ENCODE measurements at regions not wholly inside any gene's neighbourhood (a gene's known extent, or its start where the extent isn't known, plus 50 kb on each side); places are given as distances from the start of the nearest gene placed in this dataset.
"Not testable (repeated sequence)": the region's sequence is repeated elsewhere in the genome, so short reads cannot be mapped to it uniquely, and the experiment has no call there.

DNA sequence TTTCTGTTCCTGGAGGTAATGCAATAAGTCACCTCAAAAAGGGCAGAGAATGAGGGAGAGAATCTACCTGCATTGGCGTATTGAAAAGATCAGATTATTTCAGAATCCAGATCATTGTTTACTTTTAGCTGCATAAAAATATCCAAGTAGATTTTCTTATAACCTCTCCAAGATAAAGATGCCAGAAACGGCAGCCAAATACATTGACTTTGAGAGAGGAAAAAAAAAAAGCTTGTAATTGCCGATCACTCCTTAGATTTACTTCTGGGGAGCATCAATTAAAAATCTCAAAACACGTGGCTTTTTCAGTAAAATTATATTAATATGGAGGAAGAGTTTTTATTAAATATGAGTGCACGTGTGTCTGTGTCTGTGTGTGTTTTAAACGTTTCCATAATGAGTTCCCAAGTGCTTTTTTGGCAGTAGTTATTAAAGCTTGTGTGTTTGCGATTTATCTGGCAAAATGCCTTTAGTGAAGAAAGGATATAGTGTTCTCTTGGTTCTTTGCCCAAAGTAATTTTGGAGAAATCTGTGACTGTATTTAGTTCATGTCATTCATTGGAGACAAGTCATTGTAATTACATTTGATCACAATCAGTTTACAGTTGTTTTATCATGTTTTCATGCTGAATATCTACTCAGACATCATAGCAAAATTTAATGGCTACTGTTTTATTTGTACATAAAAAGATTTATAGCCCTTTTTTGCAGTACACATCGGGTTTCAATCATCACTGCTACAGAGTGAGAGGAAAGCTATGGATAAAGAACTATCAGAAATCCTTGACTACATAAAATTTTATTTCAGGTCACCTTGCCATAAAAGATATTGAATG is 176.1 kb downstream of the TM9SF2 start:
- H3K27me3 Mint-ChIP-seq (ENCODE audit: low read depth): peaks cover 1% of the 10 kb centered on the region
- ATAC-seq (no peak), DNase-seq (no peak)
- no peaks in the 10 kb centered on the region for H3K9me3 Mint-ChIP-seq
- H3K4me1 Mint-ChIP-seq (ENCODE audit: low read depth): no peaks in the 10 kb centered on the region
- no peak overlapping the region for H3K4me3 Mint-ChIP-seq
- peaks cover 2% of the 10 kb centered on the region for H3K36me3 Mint-ChIP-seq (ENCODE audit: insufficient read depth)

DNA sequence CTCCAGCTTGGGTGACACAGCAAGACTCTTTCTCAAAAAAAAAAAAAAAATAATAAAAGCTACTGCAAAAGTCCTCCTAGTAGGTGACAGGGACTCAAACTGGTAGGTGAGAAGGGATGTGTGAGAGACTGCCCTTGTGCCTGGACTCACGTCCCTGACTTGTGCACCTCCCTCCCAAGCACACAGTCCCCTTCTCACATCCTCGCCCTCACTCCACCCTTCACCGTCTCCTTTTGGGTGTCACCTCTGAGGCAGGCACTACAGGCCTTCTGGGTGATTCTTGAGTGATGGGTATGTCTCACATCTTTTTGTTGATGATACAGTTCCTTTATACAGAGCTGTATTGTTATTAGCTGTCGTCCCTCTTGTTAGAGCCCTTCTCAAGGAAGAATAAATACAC is 170.5 kb downstream of the TM9SF2 start:
- Mint-ChIP-seq H3K4me1 (ENCODE audit: low read depth) (no peaks in the 10 kb centered on the region), H3K4me3 (no peak overlapping the region), H3K9me3 (no peaks in the 10 kb centered on the region), H3K27me3 (ENCODE audit: low read depth) (peaks cover 3% of the 10 kb centered on the region), H3K36me3 (ENCODE audit: insufficient read depth) (peaks cover 5% of the 10 kb centered on the region)
- no peak for ATAC-seq
- DNase-seq: no peak

DNA sequence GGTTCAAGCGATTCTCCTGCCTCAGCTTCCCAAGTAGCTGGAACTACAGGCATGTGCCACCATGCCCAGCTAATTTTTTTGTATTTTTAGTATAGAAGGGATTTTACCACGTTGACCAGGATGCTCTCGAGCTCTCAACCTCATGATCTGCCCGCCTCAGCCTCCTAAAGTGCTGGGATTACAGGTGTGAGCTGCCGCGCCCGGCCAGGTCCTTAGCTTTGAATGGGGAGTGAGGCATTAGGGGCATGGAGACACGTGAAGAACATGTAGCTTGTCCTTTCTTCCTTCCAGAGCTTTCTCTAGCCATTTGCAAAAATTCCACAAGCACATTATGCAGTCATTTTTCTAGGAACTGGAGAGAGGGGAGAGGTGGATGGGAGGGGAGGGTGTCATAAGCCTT is 167.8 kb downstream of the TM9SF2 start:
- DNase-seq; ATAC-seq; H3K4me1 Mint-ChIP-seq (ENCODE audit: low read depth); H3K27me3 Mint-ChIP-seq (ENCODE audit: low read depth); H3K9me3 Mint-ChIP-seq; H3K36me3 Mint-ChIP-seq (ENCODE audit: insufficient read depth); H3K4me3 Mint-ChIP-seq: not testable (repeated sequence)

DNA sequence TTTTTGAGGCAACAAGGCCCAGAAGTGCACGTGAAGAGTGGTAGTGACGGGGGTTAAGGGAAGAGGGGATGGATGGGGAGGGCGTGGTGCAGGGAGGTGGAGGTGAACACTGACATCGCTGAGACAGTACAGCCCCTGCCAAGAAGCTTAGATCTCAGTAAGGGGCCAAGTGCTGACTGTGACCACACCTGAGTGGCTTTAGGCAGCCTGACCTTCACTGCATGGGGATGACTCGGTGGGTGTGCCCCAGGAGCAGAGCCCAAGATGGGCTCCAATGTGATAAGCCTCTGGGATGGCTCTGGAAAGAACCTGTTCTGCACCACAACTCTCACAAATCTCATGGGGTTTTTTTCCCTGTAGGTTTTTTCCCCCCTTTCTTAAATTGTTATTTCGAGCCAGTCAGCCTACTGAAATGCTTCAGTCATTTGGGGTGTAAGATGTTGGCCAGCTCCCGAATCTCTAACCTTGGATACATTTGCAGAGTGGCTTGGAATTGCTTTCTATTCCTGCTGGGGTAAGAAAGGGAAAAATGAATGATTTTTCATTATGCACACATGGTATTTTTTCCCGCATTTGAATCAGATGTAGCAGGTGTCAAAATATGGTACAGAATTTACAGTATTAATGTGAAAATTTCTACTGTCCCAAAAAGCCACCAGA is 165.0 kb downstream of the TM9SF2 start:
- H3K9me3 Mint-ChIP-seq: no peaks in the 10 kb centered on the region
- ATAC-seq (no peak), DNase-seq (no peak)
- peaks cover 4% of the 10 kb centered on the region for H3K4me1 Mint-ChIP-seq (ENCODE audit: low read depth)
- peaks cover 2% of the 10 kb centered on the region for H3K27me3 Mint-ChIP-seq (ENCODE audit: low read depth)
- H3K4me3 Mint-ChIP-seq: no peak overlapping the region
- H3K36me3 Mint-ChIP-seq (ENCODE audit: insufficient read depth): peaks cover 3% of the 10 kb centered on the region

DNA sequence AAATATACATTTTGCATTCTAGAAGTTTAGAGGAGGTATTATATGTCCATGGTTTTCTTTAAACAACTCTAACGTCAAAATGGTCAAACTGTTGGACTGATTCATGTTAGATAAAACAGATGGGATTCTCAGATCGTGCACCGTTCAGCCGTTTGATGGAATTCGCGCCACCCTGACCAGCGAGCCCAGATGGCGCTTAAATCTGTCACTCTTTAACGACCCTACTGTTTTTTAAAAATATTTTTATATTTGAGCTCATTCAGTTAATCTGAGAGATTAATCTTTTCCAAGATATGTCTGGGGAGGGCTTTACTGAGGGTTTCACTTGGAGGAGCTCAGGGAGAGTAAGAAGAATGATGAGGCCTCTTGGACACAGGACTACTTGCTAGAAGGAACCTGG is 164.4 kb downstream of the TM9SF2 start:
- DNase-seq (no peak), ATAC-seq (no peak)
- Mint-ChIP-seq H3K36me3 (ENCODE audit: insufficient read depth) (no peaks in the 10 kb centered on the region), H3K27me3 (ENCODE audit: low read depth) (peaks cover 2% of the 10 kb centered on the region), H3K9me3 (no peaks in the 10 kb centered on the region), H3K4me3 (no peak overlapping the region), H3K4me1 (ENCODE audit: low read depth) (peaks cover 4% of the 10 kb centered on the region)

DNA sequence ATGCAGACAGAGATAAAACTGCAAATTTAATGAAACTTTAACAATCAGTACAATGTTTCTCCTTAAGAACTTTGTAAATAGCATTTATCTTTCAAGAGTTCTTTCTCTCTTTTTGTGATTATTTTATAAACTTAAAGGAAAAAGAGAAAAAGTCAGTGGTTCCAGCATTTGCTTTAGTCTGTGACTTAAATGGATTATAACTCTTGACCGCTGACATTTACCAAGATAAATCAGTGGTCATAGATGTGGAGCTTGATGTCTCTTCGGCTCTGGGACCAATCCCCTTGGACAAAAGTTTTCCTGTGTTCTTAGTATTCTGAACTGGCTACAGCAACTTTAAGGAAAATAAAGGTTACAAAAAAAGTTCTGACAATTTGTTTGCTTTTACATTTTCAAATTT is 162.6 kb downstream of the TM9SF2 start:
- DNase-seq (no peak), ATAC-seq (no peak)
- H3K36me3 Mint-ChIP-seq (ENCODE audit: insufficient read depth): no peaks in the 10 kb centered on the region
- H3K9me3 Mint-ChIP-seq: no peaks in the 10 kb centered on the region
- no peaks in the 10 kb centered on the region for H3K27me3 Mint-ChIP-seq (ENCODE audit: low read depth)
- H3K4me3 Mint-ChIP-seq: no peak overlapping the region
- peaks cover 20% of the 10 kb centered on the region for H3K4me1 Mint-ChIP-seq (ENCODE audit: low read depth)

DNA sequence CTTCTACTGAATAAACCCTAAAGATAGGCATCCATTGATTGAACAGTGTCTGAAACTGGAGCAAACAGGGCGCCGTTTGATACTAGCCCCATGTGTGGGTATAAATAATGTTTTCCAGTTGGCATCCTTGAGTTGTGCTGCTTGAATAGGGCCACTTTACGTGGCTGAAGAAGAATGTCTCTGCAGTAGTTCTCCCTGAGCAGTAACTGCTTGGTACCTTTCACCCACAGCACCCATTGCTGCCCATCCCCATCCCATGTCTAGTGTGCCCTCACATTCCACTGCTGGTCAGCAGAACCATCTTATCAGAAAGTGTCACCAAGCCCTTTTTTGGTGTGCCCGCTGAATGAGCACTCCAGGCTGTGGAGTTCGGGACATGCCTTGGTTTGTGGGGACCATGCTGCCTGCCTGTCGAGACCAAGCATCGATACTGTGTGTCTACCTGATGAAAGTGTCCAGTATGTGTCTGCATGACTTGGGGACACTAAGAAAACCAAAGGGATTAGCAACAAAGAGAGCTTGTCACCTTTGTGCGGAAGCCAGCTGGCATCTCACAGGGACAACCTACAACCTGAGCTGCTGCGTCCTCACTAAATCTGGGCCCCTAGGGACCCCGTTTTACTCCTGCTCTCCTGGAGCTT is 162.0 kb downstream of the TM9SF2 start:
- Mint-ChIP-seq H3K4me1 (ENCODE audit: low read depth) (peaks cover 24% of the 10 kb centered on the region), H3K36me3 (ENCODE audit: insufficient read depth) (no peaks in the 10 kb centered on the region), H3K4me3 (no peak overlapping the region), H3K27me3 (ENCODE audit: low read depth) (no peaks in the 10 kb centered on the region), H3K9me3 (no peaks in the 10 kb centered on the region)
- ATAC-seq (no peak), DNase-seq (no peak)

DNA sequence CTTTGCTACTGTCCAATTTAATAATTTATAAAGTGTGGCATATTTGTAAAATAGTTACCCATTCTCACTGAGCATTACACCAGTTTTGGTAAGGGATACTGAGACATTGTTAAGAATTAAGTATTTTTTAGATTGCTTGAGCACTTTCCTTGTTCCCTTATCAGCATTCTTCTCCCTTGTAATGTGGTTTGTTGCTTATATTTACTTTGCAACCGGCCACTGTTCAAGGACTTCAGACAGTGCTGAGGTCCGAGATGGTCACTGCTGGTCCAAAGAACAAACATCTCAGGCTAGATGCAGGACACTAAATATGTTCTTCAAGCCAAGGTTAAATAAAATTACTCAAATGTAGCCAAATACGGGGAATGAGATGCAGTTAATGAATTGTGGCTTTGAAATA is 161.4 kb downstream of the TM9SF2 start:
- DNase-seq: no peak
- Mint-ChIP-seq H3K27me3 (ENCODE audit: low read depth) (no peaks in the 10 kb centered on the region), H3K9me3 (no peaks in the 10 kb centered on the region), H3K4me3 (no peak overlapping the region), H3K4me1 (ENCODE audit: low read depth) (peaks cover 28% of the 10 kb centered on the region), H3K36me3 (ENCODE audit: insufficient read depth) (no peaks in the 10 kb centered on the region)
- no peak for ATAC-seq

DNA sequence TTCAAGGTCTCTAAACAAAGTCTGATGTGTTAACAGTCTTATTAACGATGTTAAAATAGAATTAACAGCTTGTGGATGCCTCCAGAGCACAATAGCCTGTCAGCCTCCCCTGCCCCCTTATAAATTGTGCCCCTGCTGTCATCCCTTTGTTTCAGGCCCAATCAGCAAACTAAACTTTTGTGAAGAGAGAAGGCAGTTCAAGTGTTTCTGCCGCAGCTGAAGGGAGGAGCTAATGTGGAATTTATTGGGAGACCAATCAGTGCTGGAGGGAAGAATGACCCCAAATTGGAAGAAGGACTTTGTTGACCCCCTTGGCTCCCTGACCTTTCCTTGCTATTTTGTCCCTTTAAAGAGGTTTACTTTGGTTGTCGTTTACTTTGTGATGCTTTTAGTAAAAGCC is 160.5 kb downstream of the TM9SF2 start:
- no peak for ATAC-seq
- H3K4me1 Mint-ChIP-seq (ENCODE audit: low read depth): peaks cover 37% of the 10 kb centered on the region
- H3K27me3 Mint-ChIP-seq (ENCODE audit: low read depth): no peaks in the 10 kb centered on the region
- H3K4me3 Mint-ChIP-seq: no peak overlapping the region
- no peak for DNase-seq
- H3K9me3 Mint-ChIP-seq: no peaks in the 10 kb centered on the region
- H3K36me3 Mint-ChIP-seq (ENCODE audit: insufficient read depth): no peaks in the 10 kb centered on the region

DNA sequence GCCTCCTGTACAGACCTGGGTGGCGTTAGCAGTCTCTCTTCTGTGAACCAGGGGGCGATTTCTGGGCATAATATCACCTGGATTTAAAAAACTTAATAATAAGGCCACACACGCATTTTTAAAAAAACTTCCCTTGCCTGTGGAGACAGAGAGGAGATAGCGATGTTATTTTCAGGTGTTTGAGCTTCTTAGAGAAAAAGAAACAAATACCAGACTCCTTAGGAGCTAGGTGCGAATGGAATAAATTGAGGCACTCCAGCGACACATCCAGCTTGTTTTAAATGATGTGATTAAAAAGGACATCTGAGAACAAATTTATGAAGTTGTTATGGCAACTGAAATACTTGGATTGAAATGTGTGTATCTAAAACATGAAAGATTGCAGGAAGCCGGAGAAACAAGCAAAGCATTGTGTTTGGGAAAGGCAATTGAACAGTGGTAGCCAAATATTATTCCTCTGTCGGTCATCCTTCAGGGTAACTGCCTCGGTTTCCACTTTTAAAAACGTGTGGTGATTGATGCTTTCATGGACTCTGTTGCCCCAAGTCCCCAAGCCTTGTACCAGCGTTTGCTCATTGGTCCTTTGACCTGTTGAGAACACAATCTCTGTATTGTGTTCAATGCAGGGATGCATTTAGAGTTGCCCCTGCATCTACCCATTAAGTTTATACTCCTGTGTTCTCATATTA is 158.7 kb downstream of the TM9SF2 start:
- H3K9me3 Mint-ChIP-seq: no peaks in the 10 kb centered on the region
- DNase-seq (no peak), ATAC-seq (no peak)
- H3K36me3 Mint-ChIP-seq (ENCODE audit: insufficient read depth): no peaks in the 10 kb centered on the region
- no peak overlapping the region for H3K4me3 Mint-ChIP-seq
- H3K4me1 Mint-ChIP-seq (ENCODE audit: low read depth): peaks cover 52% of the 10 kb centered on the region
- no peaks in the 10 kb centered on the region for H3K27me3 Mint-ChIP-seq (ENCODE audit: low read depth)

DNA sequence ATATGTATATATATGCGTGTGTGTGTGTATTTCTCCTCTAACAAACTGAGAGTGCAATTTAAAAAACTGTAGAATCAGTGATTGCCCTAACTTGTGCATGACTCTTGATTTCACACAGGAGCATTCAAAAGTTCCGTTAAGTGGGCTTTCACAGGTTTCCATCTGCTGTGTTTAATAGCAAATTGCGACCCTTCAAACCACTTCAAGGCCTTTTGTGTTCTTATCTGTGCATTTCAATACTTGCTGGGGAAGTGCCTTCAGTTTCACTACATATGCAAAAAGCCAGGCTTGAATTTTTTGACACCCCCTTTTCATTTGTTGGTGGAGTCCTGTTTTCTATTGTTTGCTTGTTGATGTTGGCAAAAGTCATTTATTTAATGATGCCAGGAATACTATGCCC is 158.0 kb downstream of the TM9SF2 start:
- peak overlapping the region; percentile 75 for H3K4me3 Mint-ChIP-seq
- ATAC-seq (no peak), DNase-seq (no peak)
- H3K27me3 Mint-ChIP-seq (ENCODE audit: low read depth): no peaks in the 10 kb centered on the region
- no peaks in the 10 kb centered on the region for H3K9me3 Mint-ChIP-seq
- no peaks in the 10 kb centered on the region for H3K36me3 Mint-ChIP-seq (ENCODE audit: insufficient read depth)
- H3K4me1 Mint-ChIP-seq (ENCODE audit: low read depth): peaks cover 52% of the 10 kb centered on the region

DNA sequence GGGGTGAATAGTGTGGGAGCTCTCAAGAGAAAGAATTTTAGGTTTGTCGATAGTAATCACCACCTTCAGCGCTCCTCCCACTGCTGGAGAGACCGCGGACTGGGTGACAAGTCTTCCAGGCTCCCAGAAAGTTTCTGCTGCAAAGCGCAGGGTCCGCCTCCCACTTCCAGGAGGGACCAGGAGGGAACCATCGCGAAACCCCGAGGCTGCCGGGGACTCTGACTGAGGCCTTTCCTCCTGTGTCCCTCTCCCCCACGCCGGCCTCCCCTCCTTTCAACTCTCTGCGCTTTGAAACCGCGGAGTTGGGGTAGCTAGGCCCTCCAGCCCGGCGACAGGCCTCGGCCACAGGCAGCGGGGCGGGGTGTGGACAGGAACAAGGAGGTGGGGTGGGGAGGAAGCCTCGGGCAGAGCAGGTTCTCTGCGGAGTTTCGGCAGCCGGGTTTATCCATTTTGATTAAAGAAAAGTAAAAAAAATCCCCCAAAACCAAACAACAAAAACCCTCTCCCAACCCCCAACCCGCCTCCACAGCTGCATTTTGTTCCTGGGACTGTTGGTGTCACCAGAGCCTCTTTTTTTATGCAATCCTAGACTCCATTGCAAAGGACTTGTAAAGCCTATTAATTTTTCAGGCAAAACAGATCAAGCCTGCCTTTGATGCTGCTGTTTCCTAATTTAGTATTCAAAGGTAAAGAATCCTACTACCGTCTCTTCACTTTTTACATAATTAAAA is 157.2 kb downstream of the TM9SF2 start:
- peak overlapping the region; percentile 75 for H3K4me3 Mint-ChIP-seq
- no peaks in the 10 kb centered on the region for H3K36me3 Mint-ChIP-seq (ENCODE audit: insufficient read depth)
- H3K4me1 Mint-ChIP-seq (ENCODE audit: low read depth): peaks cover 52% of the 10 kb centered on the region
- ATAC-seq (peak; percentile 47), DNase-seq (peak; percentile 30)
- H3K27me3 Mint-ChIP-seq (ENCODE audit: low read depth): no peaks in the 10 kb centered on the region
- H3K9me3 Mint-ChIP-seq: no peaks in the 10 kb centered on the region

DNA sequence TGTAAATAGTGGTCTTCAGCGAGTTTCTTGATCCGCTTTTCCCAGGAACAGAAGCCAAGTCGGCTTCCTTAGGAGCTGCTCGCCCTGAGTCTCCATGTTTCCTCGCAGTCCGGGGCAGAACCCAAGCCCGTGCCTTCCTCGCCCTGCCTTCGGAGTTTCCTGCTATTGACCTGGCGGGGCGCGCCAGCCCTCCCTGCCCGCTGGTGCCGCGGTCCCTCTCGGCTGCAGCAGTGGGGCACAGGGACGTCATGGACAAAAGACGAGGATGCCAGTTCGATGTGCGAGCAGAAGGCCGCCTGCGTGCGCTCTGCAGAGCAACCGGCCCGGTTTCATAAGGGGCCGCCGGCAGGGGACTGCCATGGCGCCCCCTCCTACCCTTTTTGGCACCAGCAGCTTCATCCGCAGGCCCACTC is 156.6 kb downstream of the TM9SF2 start:
- H3K4me1 Mint-ChIP-seq (ENCODE audit: low read depth): peaks cover 52% of the 10 kb centered on the region
- no peaks in the 10 kb centered on the region for H3K9me3 Mint-ChIP-seq
- peak overlapping the region; percentile 75 for H3K4me3 Mint-ChIP-seq
- no peaks in the 10 kb centered on the region for H3K36me3 Mint-ChIP-seq (ENCODE audit: insufficient read depth)
- ATAC-seq (peak; percentile 20 to 31), DNase-seq (peak; percentile 15)
- H3K27me3 Mint-ChIP-seq (ENCODE audit: low read depth): no peaks in the 10 kb centered on the region

DNA sequence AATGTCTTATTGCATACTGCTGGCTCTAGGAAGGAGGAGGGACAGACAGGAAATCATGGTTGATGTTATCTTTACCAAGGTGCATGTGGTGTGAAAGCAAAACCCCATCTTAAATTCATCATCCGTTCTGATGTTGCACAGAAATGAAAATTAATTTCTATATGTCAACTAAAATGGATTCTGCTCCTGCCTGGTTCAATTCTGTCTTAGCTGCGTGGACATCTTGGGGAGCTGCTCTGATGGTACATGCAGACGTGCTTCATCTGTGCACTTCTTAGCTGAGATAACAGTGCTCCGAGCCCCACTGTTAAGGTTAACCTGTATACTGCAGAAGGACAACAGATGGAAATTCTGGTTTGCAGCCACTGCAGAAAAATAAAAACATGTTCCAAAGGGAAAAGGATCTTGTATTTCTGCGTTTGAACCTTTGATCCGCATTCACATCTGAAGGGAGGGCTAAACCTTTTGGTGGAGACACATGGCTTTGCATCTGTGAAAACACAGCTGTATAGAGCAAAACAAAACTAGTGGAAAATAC is 155.6 kb downstream of the TM9SF2 start:
- ATAC-seq (peak; percentile 49 to 54), DNase-seq (no peak)
- Mint-ChIP-seq H3K9me3 (no peaks in the 10 kb centered on the region), H3K27me3 (ENCODE audit: low read depth) (no peaks in the 10 kb centered on the region), H3K4me3 (peak overlapping the region; percentile 66), H3K4me1 (ENCODE audit: low read depth) (peaks cover 51% of the 10 kb centered on the region), H3K36me3 (ENCODE audit: insufficient read depth) (no peaks in the 10 kb centered on the region)
